Keratinocyte (primary cell): ENCODE measurements at regions not wholly inside any gene's neighbourhood (a gene's known extent, or its start where the extent isn't known, plus 50 kb on each side); places are given as distances from the start of the nearest gene placed in this dataset.

Source experiments
- DNase-seq: peaks from one replicate; pipeline ENCODE4 v3.0.0-alpha.2; 2011; ENCODE audit warnings: low read depth, missing footprints, low spot score
- FAIRE-seq: peaks from 2 replicates; lab custom pipeline; 2011; peaks lifted over from hg19 to GRCh38; lab: Jason Lieb, UNC
- H2AFZ ChIP-seq: 2 replicates; pipeline ENCODE4 v1.6.0; 2012; ENCODE audit warnings: low read length, control low read depth, inconsistent platforms; ENCODE audit not compliant: control insufficient read depth
- H3K27ac ChIP-seq: 2 replicates; pipeline ENCODE4 v1.5.1; 2011; ENCODE audit warnings: low read length; ENCODE audit not compliant: control insufficient read depth, insufficient read depth
- H3K27me3 ChIP-seq: 3 replicates; pipeline ENCODE4 v1.6.0; 2011; ENCODE audit warnings: low read length; ENCODE audit not compliant: control insufficient read depth, insufficient read depth; ENCODE audit errors: extremely low read depth
- H3K36me3 ChIP-seq, 2 experiments: 2 replicates in 1 of 2; 3 replicates in 1 of 2; pipeline ENCODE4 v1.5.1; 2011; ENCODE audit warnings: low read length in 2 of 2, mild to moderate bottlenecking in 1 of 2; ENCODE audit not compliant: control insufficient read depth in 2 of 2, insufficient read depth in 2 of 2; ENCODE audit errors: extremely low read depth in 1 of 2
- H3K4me1 ChIP-seq: 3 replicates; pipeline ENCODE4 v1.5.1; 2011; ENCODE audit warnings: low read length; ENCODE audit not compliant: control insufficient read depth, insufficient read depth; ENCODE audit errors: extremely low read depth
- H3K4me2 ChIP-seq: 3 replicates; pipeline ENCODE4 v1.6.0; 2011; ENCODE audit warnings: low read depth, low read length; ENCODE audit not compliant: control insufficient read depth, insufficient read depth; ENCODE audit errors: extremely low read depth
- H3K4me3 ChIP-seq, 3 experiments: fragments of 200-600 bp in 1 of 3; sonication (generic) in 1 of 3; 2 replicates in 2 of 3; 3 replicates in 1 of 3; pipeline ENCODE4 v1.5.1; 2011 to 2016; ENCODE audit warnings: low read length in 3 of 3, mild to moderate bottlenecking in 3 of 3, control low read depth in 2 of 3, inconsistent platforms in 1 of 3, low read depth in 1 of 3, mixed read lengths in 1 of 3, mixed run types in 1 of 3, moderate library complexity in 1 of 3; ENCODE audit not compliant: control insufficient read depth in 2 of 3, insufficient read depth in 2 of 3; ENCODE audit errors: extremely low read depth in 1 of 3
- H3K79me2 ChIP-seq: 2 replicates; pipeline ENCODE4 v1.6.0; 2012; ENCODE audit warnings: low read length; ENCODE audit not compliant: control insufficient read depth, insufficient read depth
- H3K9ac ChIP-seq: 3 replicates; pipeline ENCODE4 v1.6.0; 2011; ENCODE audit warnings: low read length; ENCODE audit not compliant: control insufficient read depth, insufficient read depth; ENCODE audit errors: extremely low read depth
- H3K9me1 ChIP-seq: 3 replicates; pipeline ENCODE4 v1.6.0; 2011; ENCODE audit warnings: low read length; ENCODE audit not compliant: control insufficient read depth, insufficient read depth; ENCODE audit errors: extremely low read depth
- H3K9me3 ChIP-seq: 2 replicates; pipeline ENCODE4 v1.5.1; 2012; ENCODE audit warnings: low read depth, low read length; ENCODE audit not compliant: control insufficient read depth
- H4K20me1 ChIP-seq: 3 replicates; pipeline ENCODE4 v1.6.0; 2011; ENCODE audit warnings: low read length; ENCODE audit not compliant: control insufficient read depth, insufficient read depth; ENCODE audit errors: extremely low read depth
- EZH2 ChIP-seq: IDR thresholded peaks from one replicate; pipeline ENCODE4 v1.6.1; 2012; ENCODE audit warnings: inconsistent platforms, mild to moderate bottlenecking, low read length, moderate library complexity
- dilution Hi-C: fragments of 300-500 bp; cut with MboI; formaldehyde crosslinking; loops from one replicate; pipeline ENCODE4 v1.7.0; 2020; ENCODE audit warnings: low sequenced_read_pairs; ENCODE audit not compliant: extremely low pct_ligation_motif_present
- TF ChIP-seq, protein P1 (sequence below), 3 experiments: IDR thresholded peaks in 1 of 3; conservative IDR thresholded peaks in 1 of 3; optimal IDR thresholded peaks in 1 of 3; 2 replicates in 2 of 3; 3 replicates in 1 of 3; pipeline versions ENCODE3 to v1.5.1; 2011; ENCODE audit warnings: low read length in 3 of 3, mild to moderate bottlenecking in 3 of 3, moderate library complexity in 2 of 3, control low read depth in 1 of 3, inconsistent platforms in 1 of 3; ENCODE audit not compliant: insufficient read depth in 2 of 3; ENCODE audit errors: extremely low read depth in 1 of 3

DNA sequence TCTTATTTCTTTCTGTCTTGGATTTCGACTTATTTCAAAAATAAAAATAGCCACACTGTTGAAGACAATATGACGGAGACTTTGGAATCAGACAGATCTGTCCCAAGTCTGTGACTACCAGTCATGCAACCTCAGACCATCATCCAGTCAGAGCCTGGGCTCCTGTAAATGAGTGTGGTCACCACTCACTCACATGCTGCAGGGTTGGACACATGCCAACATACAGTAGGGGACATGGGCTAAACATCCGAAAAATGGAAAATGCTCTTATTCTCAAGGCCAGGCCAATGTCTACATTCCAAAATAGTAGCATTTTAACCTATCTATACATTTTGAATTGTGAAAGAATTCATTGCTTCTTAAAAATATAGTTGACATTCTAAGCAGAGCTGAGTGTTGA lies 75.5 kb upstream of the EDNRB start:
- dilution Hi-C loops = no loop called here
- H3K9ac ChIP-seq = no peak overlapping the region
- H3K4me3 ChIP-seq = no peak overlapping the region
- H3K4me1 ChIP-seq = no peaks in the 10 kb centered on the region
- H3K79me2 ChIP-seq = no peaks in the 10 kb centered on the region
- H3K4me2 ChIP-seq = no peak overlapping the region
- no peak overlapping the region for H3K27ac ChIP-seq
- no peaks in the 10 kb centered on the region for H4K20me1 ChIP-seq
- H3K9me3 ChIP-seq = no peaks in the 10 kb centered on the region
- no peak overlapping the region for H2AFZ ChIP-seq
- H3K27me3 ChIP-seq = no peaks in the 10 kb centered on the region
- H3K9me1 ChIP-seq = no peaks in the 10 kb centered on the region
- TF ChIP-seq, protein P1, sequence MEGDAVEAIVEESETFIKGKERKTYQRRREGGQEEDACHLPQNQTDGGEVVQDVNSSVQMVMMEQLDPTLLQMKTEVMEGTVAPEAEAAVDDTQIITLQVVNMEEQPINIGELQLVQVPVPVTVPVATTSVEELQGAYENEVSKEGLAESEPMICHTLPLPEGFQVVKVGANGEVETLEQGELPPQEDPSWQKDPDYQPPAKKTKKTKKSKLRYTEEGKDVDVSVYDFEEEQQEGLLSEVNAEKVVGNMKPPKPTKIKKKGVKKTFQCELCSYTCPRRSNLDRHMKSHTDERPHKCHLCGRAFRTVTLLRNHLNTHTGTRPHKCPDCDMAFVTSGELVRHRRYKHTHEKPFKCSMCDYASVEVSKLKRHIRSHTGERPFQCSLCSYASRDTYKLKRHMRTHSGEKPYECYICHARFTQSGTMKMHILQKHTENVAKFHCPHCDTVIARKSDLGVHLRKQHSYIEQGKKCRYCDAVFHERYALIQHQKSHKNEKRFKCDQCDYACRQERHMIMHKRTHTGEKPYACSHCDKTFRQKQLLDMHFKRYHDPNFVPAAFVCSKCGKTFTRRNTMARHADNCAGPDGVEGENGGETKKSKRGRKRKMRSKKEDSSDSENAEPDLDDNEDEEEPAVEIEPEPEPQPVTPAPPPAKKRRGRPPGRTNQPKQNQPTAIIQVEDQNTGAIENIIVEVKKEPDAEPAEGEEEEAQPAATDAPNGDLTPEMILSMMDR (optimal IDR thresholded peaks at IDR 0.05 in 1 of 3, IDR thresholded peaks at IDR 0.05 in 1 of 3, conservative IDR thresholded peaks at IDR 0.05 in 1 of 3; ENCODE audit: extremely low read depth in 1 of 3, insufficient read depth in 2 of 3, low read length in 3 of 3) = no peak
- TF ChIP-seq EZH2 = no peak
- no peaks in the 10 kb centered on the region for H3K36me3 ChIP-seq
- DNase-seq (no peak), FAIRE-seq (no peak)

DNA sequence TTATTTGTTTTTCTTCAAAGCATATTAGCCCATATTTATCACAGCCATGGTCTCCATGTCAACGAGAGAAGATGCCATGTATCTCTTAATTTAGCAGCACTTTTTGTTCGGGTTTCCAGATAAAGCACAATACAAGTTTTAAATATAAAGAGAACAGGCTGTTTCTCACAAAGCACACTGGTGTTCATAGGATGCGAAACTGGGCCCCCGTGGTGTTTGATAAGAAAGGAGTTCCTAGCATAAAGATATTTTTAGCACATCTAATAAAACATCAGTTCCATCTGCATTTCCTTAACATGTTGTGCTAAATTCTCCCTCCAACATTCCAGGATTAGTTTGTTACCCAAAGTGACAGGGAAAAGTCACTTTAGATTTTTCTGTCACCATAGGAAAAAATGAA lies 72.4 kb upstream of the EDNRB start:
- no peak for TF ChIP-seq EZH2
- TF ChIP-seq, protein P1 (optimal IDR thresholded peaks at IDR 0.05 in 1 of 3, IDR thresholded peaks at IDR 0.05 in 1 of 3, conservative IDR thresholded peaks at IDR 0.05 in 1 of 3; ENCODE audit: extremely low read depth in 1 of 3, insufficient read depth in 2 of 3, low read length in 3 of 3) = no peak
- H3K4me1 ChIP-seq = no peaks in the 10 kb centered on the region
- no peaks in the 10 kb centered on the region for H3K9me3 ChIP-seq
- no peak overlapping the region for H3K4me2 ChIP-seq
- dilution Hi-C loops = no loop called here
- H3K9ac ChIP-seq = no peak overlapping the region
- H3K27ac ChIP-seq = no peak overlapping the region
- no peak overlapping the region for H2AFZ ChIP-seq
- H4K20me1 ChIP-seq = no peaks in the 10 kb centered on the region
- no peaks in the 10 kb centered on the region for H3K27me3 ChIP-seq
- H3K79me2 ChIP-seq = no peaks in the 10 kb centered on the region
- H3K9me1 ChIP-seq = no peaks in the 10 kb centered on the region
- no peaks in the 10 kb centered on the region for H3K36me3 ChIP-seq
- DNase-seq (no peak), FAIRE-seq (no peak)
- H3K4me3 ChIP-seq = no peak overlapping the region
